ENCODE measurements at regions not wholly inside any gene's neighbourhood (a gene's known extent, or its start where the extent isn't known, plus 50 kb on each side); places are given as distances from the start of the nearest gene placed in this dataset.

DNA sequence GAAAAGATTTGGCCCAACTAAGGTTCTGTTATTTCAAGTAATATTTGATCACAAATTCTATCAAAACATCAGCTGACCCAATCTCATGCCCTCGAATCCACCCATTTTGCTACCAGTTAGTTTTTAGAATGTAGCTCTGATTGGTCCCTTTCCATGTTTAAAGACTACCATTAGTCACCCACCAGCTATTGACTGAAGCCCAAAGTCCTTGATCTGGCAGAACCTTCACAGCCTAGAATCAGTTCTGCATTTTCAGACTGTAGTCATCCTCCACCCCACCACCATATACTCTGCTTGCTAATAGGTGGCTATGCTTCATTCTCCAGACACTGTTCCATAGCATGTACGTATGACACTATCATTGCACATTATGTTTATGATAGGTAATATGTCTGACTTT is 182.2 kb upstream of the TARS1 start:
- TF ChIP-seq, protein P1, sequence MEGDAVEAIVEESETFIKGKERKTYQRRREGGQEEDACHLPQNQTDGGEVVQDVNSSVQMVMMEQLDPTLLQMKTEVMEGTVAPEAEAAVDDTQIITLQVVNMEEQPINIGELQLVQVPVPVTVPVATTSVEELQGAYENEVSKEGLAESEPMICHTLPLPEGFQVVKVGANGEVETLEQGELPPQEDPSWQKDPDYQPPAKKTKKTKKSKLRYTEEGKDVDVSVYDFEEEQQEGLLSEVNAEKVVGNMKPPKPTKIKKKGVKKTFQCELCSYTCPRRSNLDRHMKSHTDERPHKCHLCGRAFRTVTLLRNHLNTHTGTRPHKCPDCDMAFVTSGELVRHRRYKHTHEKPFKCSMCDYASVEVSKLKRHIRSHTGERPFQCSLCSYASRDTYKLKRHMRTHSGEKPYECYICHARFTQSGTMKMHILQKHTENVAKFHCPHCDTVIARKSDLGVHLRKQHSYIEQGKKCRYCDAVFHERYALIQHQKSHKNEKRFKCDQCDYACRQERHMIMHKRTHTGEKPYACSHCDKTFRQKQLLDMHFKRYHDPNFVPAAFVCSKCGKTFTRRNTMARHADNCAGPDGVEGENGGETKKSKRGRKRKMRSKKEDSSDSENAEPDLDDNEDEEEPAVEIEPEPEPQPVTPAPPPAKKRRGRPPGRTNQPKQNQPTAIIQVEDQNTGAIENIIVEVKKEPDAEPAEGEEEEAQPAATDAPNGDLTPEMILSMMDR (IDR thresholded peaks at IDR 0.05), result no peak
- no peak for TF ChIP-seq POLR2AphosphoS5 (IDR thresholded peaks at IDR 0.05)
